22Rv1 (cell line): ENCODE measurements at regions not wholly inside any gene's neighbourhood (a gene's known extent, or its start where the extent isn't known, plus 50 kb on each side); places are given as distances from the start of the nearest gene placed in this dataset.

ENCODE experiments used
- ZFX ChIP-seq: fragments of 450-650 bp; IDR thresholded peaks from 2 replicates; pipeline ENCODE4 v1.6.1; 2017; ENCODE audit warnings: antibody characterized with exemption, borderline replicate concordance
- TF ChIP-seq, protein P1 (sequence below): fragments of 450-650 bp; IDR thresholded peaks from 2 replicates; pipeline ENCODE4 v1.5.1; 2017; ENCODE audit warnings: mild to moderate bottlenecking

DNA sequence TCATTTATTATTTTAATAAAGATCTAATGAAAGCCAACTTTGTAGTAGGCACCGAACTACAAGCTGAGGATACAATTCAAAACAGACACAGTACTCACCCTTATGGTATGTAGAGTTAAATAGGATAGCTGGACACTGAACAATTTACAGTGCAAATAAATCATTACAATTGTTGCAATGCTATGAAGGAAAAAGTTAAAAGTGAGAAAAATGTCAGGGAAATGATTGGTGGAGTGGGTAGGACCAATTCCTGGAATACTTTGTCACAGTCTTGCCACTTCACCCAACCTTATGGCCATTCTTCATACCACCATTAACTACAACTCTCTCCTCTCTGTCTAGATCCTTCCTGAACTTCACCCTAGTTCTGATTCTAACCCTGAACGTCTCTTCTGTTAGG lies 70.1 kb upstream of the CCSER1 start:
- TF ChIP-seq, protein P1, sequence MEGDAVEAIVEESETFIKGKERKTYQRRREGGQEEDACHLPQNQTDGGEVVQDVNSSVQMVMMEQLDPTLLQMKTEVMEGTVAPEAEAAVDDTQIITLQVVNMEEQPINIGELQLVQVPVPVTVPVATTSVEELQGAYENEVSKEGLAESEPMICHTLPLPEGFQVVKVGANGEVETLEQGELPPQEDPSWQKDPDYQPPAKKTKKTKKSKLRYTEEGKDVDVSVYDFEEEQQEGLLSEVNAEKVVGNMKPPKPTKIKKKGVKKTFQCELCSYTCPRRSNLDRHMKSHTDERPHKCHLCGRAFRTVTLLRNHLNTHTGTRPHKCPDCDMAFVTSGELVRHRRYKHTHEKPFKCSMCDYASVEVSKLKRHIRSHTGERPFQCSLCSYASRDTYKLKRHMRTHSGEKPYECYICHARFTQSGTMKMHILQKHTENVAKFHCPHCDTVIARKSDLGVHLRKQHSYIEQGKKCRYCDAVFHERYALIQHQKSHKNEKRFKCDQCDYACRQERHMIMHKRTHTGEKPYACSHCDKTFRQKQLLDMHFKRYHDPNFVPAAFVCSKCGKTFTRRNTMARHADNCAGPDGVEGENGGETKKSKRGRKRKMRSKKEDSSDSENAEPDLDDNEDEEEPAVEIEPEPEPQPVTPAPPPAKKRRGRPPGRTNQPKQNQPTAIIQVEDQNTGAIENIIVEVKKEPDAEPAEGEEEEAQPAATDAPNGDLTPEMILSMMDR: no peak
- no peak for TF ChIP-seq ZFX
